ENCODE measurements at regions not wholly inside any gene's neighbourhood (a gene's known extent, or its start where the extent isn't known, plus 50 kb on each side); places are given as distances from the start of the nearest gene placed in this dataset.

GRCh38 chr4:176607807-176608206 is 184.9 kb downstream of the VEGFC start:
- no peak for TF ChIP-seq CTCF (IDR thresholded peaks at IDR 0.05)
- TF ChIP-seq POLR2A (IDR thresholded peaks at IDR 0.05), result no peak
- TF ChIP-seq POLR2AphosphoS5 (IDR thresholded peaks at IDR 0.05), result no peak
- TF ChIP-seq EP300 (IDR thresholded peaks at IDR 0.05), result no peak

Data from stomach (tissue), 4 donors.